Fibroblast of villous mesenchyme (primary cell): ENCODE measurements at regions not wholly inside any gene's neighbourhood (a gene's known extent, or its start where the extent isn't known, plus 50 kb on each side); places are given as distances from the start of the nearest gene placed in this dataset.

ENCODE experiments used
- DNase-seq: peaks from one replicate; pipeline ENCODE4 v3.0.0-alpha.2; 2010; ENCODE audit warnings: low read depth
- H3K4me3 ChIP-seq: 2 replicates; pipeline ENCODE4 v1.5.1; 2011; ENCODE audit warnings: low read depth, mild to moderate bottlenecking, low read length
- CTCF ChIP-seq: IDR thresholded peaks from 2 replicates; pipeline ENCODE4 v1.5.1; 2012; ENCODE audit warnings: low read depth, mild to moderate bottlenecking, low read length; ENCODE audit not compliant: insufficient read depth

DNA sequence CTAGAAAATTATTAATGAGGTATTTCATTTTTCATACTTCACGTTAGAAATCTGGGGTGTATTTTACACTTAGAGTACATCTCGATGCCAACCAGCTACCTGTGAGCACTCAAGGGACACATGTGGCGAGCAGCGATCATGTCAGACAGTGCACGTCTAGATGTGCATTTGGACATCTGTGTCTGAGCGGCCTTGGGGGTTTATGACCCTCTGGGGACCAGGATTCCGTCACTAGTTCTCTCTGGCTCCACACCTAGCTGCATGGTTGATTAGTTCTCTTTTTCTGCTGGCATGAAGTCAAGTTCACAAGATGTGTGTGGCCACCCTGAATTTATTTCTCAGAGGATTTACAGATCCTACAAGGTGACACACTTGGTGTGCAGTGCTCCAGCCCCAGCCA, 192.2 kb downstream of the TSN start:
- H3K4me3 ChIP-seq: no peak overlapping the region
- TF ChIP-seq CTCF: no peak
- no peak for DNase-seq

GRCh38 chr2:121949271-121949670, 193.8 kb downstream of the TSN start:
- DNase-seq: no peak
- TF ChIP-seq CTCF: no peak
- no peak overlapping the region for H3K4me3 ChIP-seq

GRCh38 chr2:121955426-121955825, 200.0 kb downstream of the TSN start:
- no peak for DNase-seq
- H3K4me3 ChIP-seq: no peak overlapping the region
- no peak for TF ChIP-seq CTCF

GRCh38 chr2:121955872-121956271, 200.4 kb downstream of the TSN start:
- no peak for DNase-seq
- H3K4me3 ChIP-seq: no peak overlapping the region
- no peak for TF ChIP-seq CTCF

DNA sequence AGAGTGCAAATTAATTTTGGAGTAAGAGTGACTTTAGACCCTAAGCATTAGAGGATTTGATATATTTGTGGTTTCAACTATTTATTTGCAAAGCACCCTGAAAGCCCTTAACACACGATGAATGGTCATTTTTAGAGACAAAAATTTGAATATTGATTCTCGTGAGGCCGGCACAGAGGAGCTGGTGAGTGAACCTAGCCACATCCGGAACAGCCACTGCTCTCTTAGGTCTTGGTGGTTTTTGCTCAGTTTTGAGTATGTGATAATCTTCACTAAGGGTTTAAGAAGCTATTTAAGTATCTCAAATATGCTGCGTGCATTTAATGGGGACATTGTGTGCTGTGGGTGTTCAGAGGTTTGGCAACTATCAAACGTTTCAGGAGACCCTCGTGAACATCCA, 204.8 kb downstream of the TSN start:
- no peak for DNase-seq
- no peak for TF ChIP-seq CTCF
- no peak overlapping the region for H3K4me3 ChIP-seq

DNA sequence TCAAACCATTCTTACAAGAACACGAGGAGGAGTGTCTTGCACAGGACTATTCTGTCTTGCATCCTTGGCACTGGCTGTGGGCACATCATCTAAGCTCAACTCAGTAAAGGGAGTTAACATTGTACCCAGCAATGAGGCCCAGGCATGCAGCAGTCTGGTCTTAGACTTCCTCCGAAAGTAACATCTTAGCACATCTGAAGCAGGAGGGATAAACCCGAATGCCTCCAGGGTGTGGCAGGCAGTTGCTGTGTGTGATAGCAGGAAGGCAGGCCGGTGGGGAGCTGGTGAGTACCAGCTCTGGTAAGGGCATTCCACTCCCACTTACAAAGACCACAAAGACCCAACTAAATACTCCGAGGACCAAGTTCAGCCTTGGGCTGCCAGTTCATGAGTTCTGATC, 206.3 kb downstream of the TSN start:
- H3K4me3 ChIP-seq: no peak overlapping the region
- no peak for DNase-seq
- no peak for TF ChIP-seq CTCF

GRCh38 chr2:121965661-121966060, 210.2 kb downstream of the TSN start:
- TF ChIP-seq CTCF: no peak
- H3K4me3 ChIP-seq: no peak overlapping the region
- no peak for DNase-seq
